Muscle of leg (tissue), 3 donors: ENCODE measurements at regions not wholly inside any gene's neighbourhood (a gene's known extent, or its start where the extent isn't known, plus 50 kb on each side); places are given as distances from the start of the nearest gene placed in this dataset.

ENCODE experiments used
- DNase-seq: peaks from one replicate; pipeline ENCODE4 v3.0.0; 2013
- H3K27ac ChIP-seq: one replicate; pipeline ENCODE4 v1.5.1; 2013; ENCODE audit warnings: mild to moderate bottlenecking, low read length, control low read depth
- H3K27me3 ChIP-seq: one replicate; pipeline ENCODE4 v1.6.1; 2013; ENCODE audit warnings: low read length; ENCODE audit not compliant: control insufficient read depth, insufficient read depth
- H3K36me3 ChIP-seq: one replicate; pipeline ENCODE4 v1.6.1; 2013; ENCODE audit warnings: low read length; ENCODE audit not compliant: control insufficient read depth, insufficient read depth
- H3K4me1 ChIP-seq: one replicate; pipeline ENCODE4 v1.6.1; 2013; ENCODE audit warnings: low read length; ENCODE audit not compliant: control insufficient read depth, insufficient read depth
- H3K4me3 ChIP-seq: one replicate; pipeline ENCODE4 v1.5.1; 2013; ENCODE audit warnings: low read length, control low read depth
- H3K9me3 ChIP-seq: replicated peaks from 2 replicates; pipeline ENCODE4 v1.6.1; 2013; ENCODE audit warnings: low read depth, low read length; ENCODE audit not compliant: control insufficient read depth
- WGBS: methylation state at CpG from one replicate; pipeline ENCODE4 v1.1.5; 2013; ENCODE audit warnings: missing lambda C conversion rate; ENCODE audit not compliant: insufficient coverage; 5-methylcytosine and 5-hydroxymethylcytosine counted together

- Histone ChIP-seq H3K27me3 (no peaks in the 10 kb centered on the region), H3K4me1 (no peaks in the 10 kb centered on the region), H3K36me3 (no peaks in the 10 kb centered on the region), H3K27ac (no peak overlapping the region), H3K9me3 (peaks cover 2% of the 10 kb centered on the region), H3K4me3 (no peak overlapping the region)
- no CpG with 5 or more reads among the region's 2 CpGs for WGBS
- no peak for DNase-seq
Observed at GRCh38 chr3:19641408-19641807, 292.6 kb downstream of the EFHB start.

DNA sequence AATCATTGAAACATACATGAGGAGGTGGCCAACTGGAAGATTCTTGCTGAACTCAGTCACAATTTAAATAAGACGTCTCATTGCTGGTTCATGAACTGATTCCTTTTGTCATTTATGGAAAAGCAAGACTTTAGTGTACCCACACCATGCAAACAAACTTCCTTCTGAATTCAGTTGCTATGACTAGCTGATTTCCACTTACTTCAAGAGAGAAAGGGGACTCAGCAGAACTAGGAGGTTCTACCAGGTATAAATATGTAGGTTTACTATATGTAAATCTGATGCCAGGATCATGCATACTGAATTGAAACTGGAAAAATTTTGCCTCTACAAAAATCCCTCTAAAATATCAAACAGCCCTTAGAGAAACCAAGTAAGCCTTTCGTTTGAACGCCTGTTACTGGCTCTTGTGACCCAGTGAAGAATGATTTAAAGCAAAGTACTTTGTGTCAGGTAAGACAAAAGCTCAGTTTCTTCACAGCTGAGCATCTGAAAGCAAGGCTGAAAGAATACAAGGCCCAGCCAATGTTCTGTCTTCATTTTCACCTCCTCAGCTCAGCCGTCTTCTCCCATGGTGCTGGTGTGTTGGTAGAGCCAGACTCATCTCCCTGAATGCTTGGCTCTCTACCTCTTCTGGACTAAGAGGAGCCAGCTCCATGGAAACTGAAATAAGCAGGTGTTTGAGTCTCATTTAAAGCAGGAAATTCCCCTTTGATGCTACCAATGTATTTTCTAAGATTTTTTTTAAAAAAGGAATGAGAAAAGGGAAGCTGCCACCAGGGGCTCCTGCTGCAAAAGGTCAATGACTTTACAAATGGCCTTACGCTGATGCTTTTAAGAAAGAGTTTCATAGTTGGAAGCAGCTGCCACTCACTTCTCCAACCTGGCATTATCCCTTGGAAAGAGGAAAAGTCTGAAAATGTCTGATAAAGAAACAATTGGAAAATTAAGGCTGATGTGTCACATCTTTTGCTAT is 301.6 kb downstream of the EFHB start:
- Histone ChIP-seq H3K27me3 (no peaks in the 10 kb centered on the region), H3K36me3 (no peaks in the 10 kb centered on the region), H3K27ac (no peak overlapping the region), H3K4me1 (no peaks in the 10 kb centered on the region), H3K4me3 (no peak overlapping the region), H3K9me3 (no peaks in the 10 kb centered on the region)
- no CpG with 5 or more reads among the region's 5 CpGs for WGBS
- DNase-seq, result no peak

- Histone ChIP-seq H3K27ac (no peak overlapping the region), H3K4me3 (no peak overlapping the region), H3K27me3 (no peaks in the 10 kb centered on the region), H3K36me3 (no peaks in the 10 kb centered on the region), H3K4me1 (no peaks in the 10 kb centered on the region), H3K9me3 (peaks cover 17% of the 10 kb centered on the region)
- no peak for DNase-seq
- WGBS, result 82% methylated on average over 1 of the region's 2 CpGs
Observed at GRCh38 chr3:19598870-19599269, 335.1 kb downstream of the EFHB start.

GRCh38 chr3:19596408-19596807 is 337.6 kb downstream of the EFHB start:
- no peak overlapping the region for H3K27ac ChIP-seq
- DNase-seq, result no peak
- H3K4me1 ChIP-seq, result no peaks in the 10 kb centered on the region
- WGBS, result no CpG with 5 or more reads among the region's 1 CpG
- H3K27me3 ChIP-seq, result no peaks in the 10 kb centered on the region
- no peaks in the 10 kb centered on the region for H3K36me3 ChIP-seq
- peaks cover 15% of the 10 kb centered on the region for H3K9me3 ChIP-seq
- H3K4me3 ChIP-seq, result no peak overlapping the region

- DNase-seq, result no peak
- Histone ChIP-seq H3K36me3 (no peaks in the 10 kb centered on the region), H3K27me3 (no peaks in the 10 kb centered on the region), H3K27ac (no peak overlapping the region), H3K4me3 (no peak overlapping the region), H3K4me1 (no peaks in the 10 kb centered on the region), H3K9me3 (peaks cover 15% of the 10 kb centered on the region)
- WGBS, result no CpG with 5 or more reads among the region's 1 CpG
Observed at GRCh38 chr3:19595884-19596283, 338.1 kb downstream of the EFHB start.
